GM13977 (cell line): ENCODE measurements at regions not wholly inside any gene's neighbourhood (a gene's known extent, or its start where the extent isn't known, plus 50 kb on each side); places are given as distances from the start of the nearest gene placed in this dataset.

Source experiments
- DNase-seq: peaks from one replicate; pipeline ENCODE4 v3.0.0; 2012; ENCODE audit warnings: low spot score
- in situ Hi-C: fragments of 300-500 bp; cut with MboI; formaldehyde crosslinking; loops from one replicate; pipeline ENCODE4 v1.12.0; 2022; ENCODE audit warnings: low sequenced_read_pairs, low pct_unique_long_range_greater_than_20kb, mixed read lengths, inconsistent platforms; ENCODE audit not compliant: unreplicated experiment
- TF ChIP-seq, protein P1 (sequence below): IDR thresholded peaks from 2 replicates; pipeline ENCODE4 v1.5.1; 2012; ENCODE audit warnings: mild to moderate bottlenecking, control low read depth; ENCODE audit not compliant: insufficient read depth; ENCODE audit errors: extremely low read depth, missing control alignments

DNA sequence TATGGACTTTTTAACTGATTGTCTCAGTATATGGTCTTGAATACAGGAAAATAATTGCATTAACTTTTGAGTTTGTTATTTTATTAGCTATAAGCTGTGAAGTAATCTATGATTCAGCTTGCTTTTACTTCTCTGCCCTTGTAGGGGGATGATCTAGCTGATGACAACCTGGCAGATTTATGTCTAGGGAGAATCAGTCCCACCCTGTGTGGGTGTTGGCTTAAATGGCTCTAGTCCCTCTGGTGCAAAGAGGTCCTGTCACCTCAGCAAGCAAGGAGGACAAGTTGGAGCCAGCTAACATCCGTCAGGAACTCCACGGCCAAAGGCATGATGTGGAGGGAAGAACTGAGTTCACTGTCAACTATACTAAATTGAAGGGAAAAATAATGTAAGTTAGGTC lies 495.3 kb downstream of the BMP2 start:
- TF ChIP-seq, protein P1, sequence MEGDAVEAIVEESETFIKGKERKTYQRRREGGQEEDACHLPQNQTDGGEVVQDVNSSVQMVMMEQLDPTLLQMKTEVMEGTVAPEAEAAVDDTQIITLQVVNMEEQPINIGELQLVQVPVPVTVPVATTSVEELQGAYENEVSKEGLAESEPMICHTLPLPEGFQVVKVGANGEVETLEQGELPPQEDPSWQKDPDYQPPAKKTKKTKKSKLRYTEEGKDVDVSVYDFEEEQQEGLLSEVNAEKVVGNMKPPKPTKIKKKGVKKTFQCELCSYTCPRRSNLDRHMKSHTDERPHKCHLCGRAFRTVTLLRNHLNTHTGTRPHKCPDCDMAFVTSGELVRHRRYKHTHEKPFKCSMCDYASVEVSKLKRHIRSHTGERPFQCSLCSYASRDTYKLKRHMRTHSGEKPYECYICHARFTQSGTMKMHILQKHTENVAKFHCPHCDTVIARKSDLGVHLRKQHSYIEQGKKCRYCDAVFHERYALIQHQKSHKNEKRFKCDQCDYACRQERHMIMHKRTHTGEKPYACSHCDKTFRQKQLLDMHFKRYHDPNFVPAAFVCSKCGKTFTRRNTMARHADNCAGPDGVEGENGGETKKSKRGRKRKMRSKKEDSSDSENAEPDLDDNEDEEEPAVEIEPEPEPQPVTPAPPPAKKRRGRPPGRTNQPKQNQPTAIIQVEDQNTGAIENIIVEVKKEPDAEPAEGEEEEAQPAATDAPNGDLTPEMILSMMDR, result no peak
- no peak for DNase-seq
- in situ Hi-C loops, result no loop called here

GRCh38 chr20:7264137-7264536 lies 496.7 kb downstream of the BMP2 start:
- DNase-seq, result no peak
- in situ Hi-C loops, result no loop called here
- TF ChIP-seq, protein P1, result no peak

- in situ Hi-C loops, result no loop called here
- DNase-seq, result no peak
- TF ChIP-seq, protein P1, result no peak
These were observed 502.0 kb downstream of the BMP2 start for GRCh38 chr20:7269452-7269851.

GRCh38 chr20:7272512-7272911 lies 505.0 kb downstream of the BMP2 start:
- in situ Hi-C loops, result no loop called here
- no peak for DNase-seq
- TF ChIP-seq, protein P1, result no peak

DNA sequence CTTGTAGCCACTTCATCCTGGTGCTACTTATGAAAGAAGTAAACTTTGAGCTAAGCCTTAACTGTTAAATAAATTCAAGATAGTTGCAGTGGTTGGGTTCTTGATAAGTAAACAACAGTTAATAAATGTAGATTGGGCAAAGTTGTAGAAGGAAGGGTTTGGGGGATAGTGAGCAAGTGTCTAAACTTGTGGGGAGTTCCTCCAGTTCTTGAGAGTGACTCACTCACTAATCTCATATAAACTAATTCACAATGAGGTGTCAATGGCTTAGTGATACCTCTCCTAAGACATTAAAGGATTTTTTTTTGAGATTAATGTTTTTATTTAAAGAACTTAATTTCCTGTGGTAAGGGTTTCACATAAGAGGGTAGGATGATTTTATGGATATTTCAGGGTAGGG lies 507.4 kb downstream of the BMP2 start:
- TF ChIP-seq, protein P1, result no peak
- no peak for DNase-seq
- in situ Hi-C loops, result no loop called here

DNA sequence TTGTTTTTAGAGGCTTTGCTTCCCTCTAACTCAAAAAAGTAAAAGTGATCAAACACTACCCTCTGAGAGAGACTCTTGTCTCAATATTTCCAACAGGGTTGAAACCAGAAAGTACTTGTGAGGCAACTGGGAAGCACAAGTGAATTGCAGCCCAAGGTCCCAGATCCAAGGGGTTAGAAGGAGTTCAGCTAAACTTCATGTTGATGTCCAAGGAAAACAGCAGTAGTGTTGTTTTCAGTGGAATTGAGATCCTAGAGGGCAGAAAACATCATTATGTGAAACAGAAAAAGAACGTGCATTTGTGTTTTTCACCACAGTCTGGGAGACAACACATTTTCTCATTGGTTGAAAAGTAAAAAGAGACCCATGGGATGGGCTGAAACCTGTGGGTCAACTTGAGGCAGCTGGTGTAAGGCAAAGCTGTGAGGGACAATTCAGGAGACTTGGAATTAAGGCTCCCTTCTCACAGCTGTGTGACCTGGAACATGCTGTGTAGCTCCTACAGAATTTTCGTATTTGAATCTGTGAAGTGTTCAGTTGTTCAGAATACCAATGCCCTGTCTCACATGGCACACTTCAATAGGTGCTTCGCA lies 508.3 kb downstream of the BMP2 start:
- no peak for DNase-seq
- in situ Hi-C loops, result no loop called here
- TF ChIP-seq, protein P1, result no peak
